Keratinocyte (primary cell): ENCODE measurements at regions not wholly inside any gene's neighbourhood (a gene's known extent, or its start where the extent isn't known, plus 50 kb on each side); places are given as distances from the start of the nearest gene placed in this dataset.

Experiments used
- DNase-seq: peaks from one replicate; pipeline ENCODE4 v3.0.0-alpha.2; 2011; ENCODE audit warnings: low read depth, missing footprints, low spot score
- FAIRE-seq: peaks from 2 replicates; lab custom pipeline; 2011; peaks lifted over from hg19 to GRCh38; lab: Jason Lieb, UNC
- H2AFZ ChIP-seq: 2 replicates; pipeline ENCODE4 v1.6.0; 2012; ENCODE audit warnings: low read length, control low read depth, inconsistent platforms; ENCODE audit not compliant: control insufficient read depth
- H3K27ac ChIP-seq: 2 replicates; pipeline ENCODE4 v1.5.1; 2011; ENCODE audit warnings: low read length; ENCODE audit not compliant: control insufficient read depth, insufficient read depth
- H3K27me3 ChIP-seq: 3 replicates; pipeline ENCODE4 v1.6.0; 2011; ENCODE audit warnings: low read length; ENCODE audit not compliant: control insufficient read depth, insufficient read depth; ENCODE audit errors: extremely low read depth
- H3K36me3 ChIP-seq, 2 experiments: 2 replicates in 1 of 2; 3 replicates in 1 of 2; pipeline ENCODE4 v1.5.1; 2011; ENCODE audit warnings: low read length in 2 of 2, mild to moderate bottlenecking in 1 of 2; ENCODE audit not compliant: control insufficient read depth in 2 of 2, insufficient read depth in 2 of 2; ENCODE audit errors: extremely low read depth in 1 of 2
- H3K4me1 ChIP-seq: 3 replicates; pipeline ENCODE4 v1.5.1; 2011; ENCODE audit warnings: low read length; ENCODE audit not compliant: control insufficient read depth, insufficient read depth; ENCODE audit errors: extremely low read depth
- H3K4me2 ChIP-seq: 3 replicates; pipeline ENCODE4 v1.6.0; 2011; ENCODE audit warnings: low read depth, low read length; ENCODE audit not compliant: control insufficient read depth, insufficient read depth; ENCODE audit errors: extremely low read depth
- H3K4me3 ChIP-seq, 3 experiments: fragments of 200-600 bp in 1 of 3; sonication (generic) in 1 of 3; 2 replicates in 2 of 3; 3 replicates in 1 of 3; pipeline ENCODE4 v1.5.1; 2011 to 2016; ENCODE audit warnings: low read length in 3 of 3, mild to moderate bottlenecking in 3 of 3, control low read depth in 2 of 3, inconsistent platforms in 1 of 3, low read depth in 1 of 3, mixed read lengths in 1 of 3, mixed run types in 1 of 3, moderate library complexity in 1 of 3; ENCODE audit not compliant: control insufficient read depth in 2 of 3, insufficient read depth in 2 of 3; ENCODE audit errors: extremely low read depth in 1 of 3
- H3K79me2 ChIP-seq: 2 replicates; pipeline ENCODE4 v1.6.0; 2012; ENCODE audit warnings: low read length; ENCODE audit not compliant: control insufficient read depth, insufficient read depth
- H3K9ac ChIP-seq: 3 replicates; pipeline ENCODE4 v1.6.0; 2011; ENCODE audit warnings: low read length; ENCODE audit not compliant: control insufficient read depth, insufficient read depth; ENCODE audit errors: extremely low read depth
- H3K9me1 ChIP-seq: 3 replicates; pipeline ENCODE4 v1.6.0; 2011; ENCODE audit warnings: low read length; ENCODE audit not compliant: control insufficient read depth, insufficient read depth; ENCODE audit errors: extremely low read depth
- H3K9me3 ChIP-seq: 2 replicates; pipeline ENCODE4 v1.5.1; 2012; ENCODE audit warnings: low read depth, low read length; ENCODE audit not compliant: control insufficient read depth
- H4K20me1 ChIP-seq: 3 replicates; pipeline ENCODE4 v1.6.0; 2011; ENCODE audit warnings: low read length; ENCODE audit not compliant: control insufficient read depth, insufficient read depth; ENCODE audit errors: extremely low read depth
- EZH2 ChIP-seq: IDR thresholded peaks from one replicate; pipeline ENCODE4 v1.6.1; 2012; ENCODE audit warnings: inconsistent platforms, mild to moderate bottlenecking, low read length, moderate library complexity
- dilution Hi-C: fragments of 300-500 bp; cut with MboI; formaldehyde crosslinking; loops from one replicate; pipeline ENCODE4 v1.7.0; 2020; ENCODE audit warnings: low sequenced_read_pairs; ENCODE audit not compliant: extremely low pct_ligation_motif_present
- TF ChIP-seq, protein P1 (sequence below), 3 experiments: IDR thresholded peaks in 1 of 3; conservative IDR thresholded peaks in 1 of 3; optimal IDR thresholded peaks in 1 of 3; 2 replicates in 2 of 3; 3 replicates in 1 of 3; pipeline versions ENCODE3 to v1.5.1; 2011; ENCODE audit warnings: low read length in 3 of 3, mild to moderate bottlenecking in 3 of 3, moderate library complexity in 2 of 3, control low read depth in 1 of 3, inconsistent platforms in 1 of 3; ENCODE audit not compliant: insufficient read depth in 2 of 3; ENCODE audit errors: extremely low read depth in 1 of 3

DNA sequence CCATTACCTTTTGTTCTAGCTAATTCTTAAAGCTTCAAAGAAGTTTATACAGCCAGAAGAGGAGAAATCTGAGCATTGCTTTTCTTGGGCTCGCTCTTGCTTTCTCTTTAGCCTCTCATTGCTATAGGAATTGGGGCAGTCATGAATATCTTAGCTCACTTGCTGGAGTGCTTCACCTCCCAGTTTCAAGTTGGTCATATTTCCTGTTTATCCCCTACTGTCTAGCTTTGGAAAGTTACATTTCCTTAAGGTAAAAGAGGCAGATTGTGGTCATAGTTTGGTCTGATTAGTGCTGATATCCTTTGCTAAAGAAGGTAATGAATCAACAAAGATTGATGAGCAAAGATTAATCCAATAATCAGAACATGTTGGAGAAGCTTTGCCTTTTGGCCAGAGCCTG lies 77.7 kb upstream of the GLI3 start:
- Histone ChIP-seq H3K27me3 (no peaks in the 10 kb centered on the region), H3K79me2 (no peaks in the 10 kb centered on the region), H3K4me3 (no peak overlapping the region), H3K9me3 (peaks cover 2% of the 10 kb centered on the region), H3K36me3 (no peaks in the 10 kb centered on the region), H2AFZ (no peak overlapping the region), H3K4me1 (peaks cover 2% of the 10 kb centered on the region), H3K27ac (no peak overlapping the region), H4K20me1 (no peaks in the 10 kb centered on the region), H3K4me2 (no peak overlapping the region), H3K9ac (no peak overlapping the region), H3K9me1 (no peaks in the 10 kb centered on the region)
- DNase-seq (no peak), FAIRE-seq (no peak)
- TF ChIP-seq, protein P1, sequence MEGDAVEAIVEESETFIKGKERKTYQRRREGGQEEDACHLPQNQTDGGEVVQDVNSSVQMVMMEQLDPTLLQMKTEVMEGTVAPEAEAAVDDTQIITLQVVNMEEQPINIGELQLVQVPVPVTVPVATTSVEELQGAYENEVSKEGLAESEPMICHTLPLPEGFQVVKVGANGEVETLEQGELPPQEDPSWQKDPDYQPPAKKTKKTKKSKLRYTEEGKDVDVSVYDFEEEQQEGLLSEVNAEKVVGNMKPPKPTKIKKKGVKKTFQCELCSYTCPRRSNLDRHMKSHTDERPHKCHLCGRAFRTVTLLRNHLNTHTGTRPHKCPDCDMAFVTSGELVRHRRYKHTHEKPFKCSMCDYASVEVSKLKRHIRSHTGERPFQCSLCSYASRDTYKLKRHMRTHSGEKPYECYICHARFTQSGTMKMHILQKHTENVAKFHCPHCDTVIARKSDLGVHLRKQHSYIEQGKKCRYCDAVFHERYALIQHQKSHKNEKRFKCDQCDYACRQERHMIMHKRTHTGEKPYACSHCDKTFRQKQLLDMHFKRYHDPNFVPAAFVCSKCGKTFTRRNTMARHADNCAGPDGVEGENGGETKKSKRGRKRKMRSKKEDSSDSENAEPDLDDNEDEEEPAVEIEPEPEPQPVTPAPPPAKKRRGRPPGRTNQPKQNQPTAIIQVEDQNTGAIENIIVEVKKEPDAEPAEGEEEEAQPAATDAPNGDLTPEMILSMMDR (optimal IDR thresholded peaks at IDR 0.05 in 1 of 3, IDR thresholded peaks at IDR 0.05 in 1 of 3, conservative IDR thresholded peaks at IDR 0.05 in 1 of 3; ENCODE audit: extremely low read depth in 1 of 3, insufficient read depth in 2 of 3, low read length in 3 of 3), result no peak
- TF ChIP-seq EZH2, result no peak
- dilution Hi-C loops, result no loop called here

DNA sequence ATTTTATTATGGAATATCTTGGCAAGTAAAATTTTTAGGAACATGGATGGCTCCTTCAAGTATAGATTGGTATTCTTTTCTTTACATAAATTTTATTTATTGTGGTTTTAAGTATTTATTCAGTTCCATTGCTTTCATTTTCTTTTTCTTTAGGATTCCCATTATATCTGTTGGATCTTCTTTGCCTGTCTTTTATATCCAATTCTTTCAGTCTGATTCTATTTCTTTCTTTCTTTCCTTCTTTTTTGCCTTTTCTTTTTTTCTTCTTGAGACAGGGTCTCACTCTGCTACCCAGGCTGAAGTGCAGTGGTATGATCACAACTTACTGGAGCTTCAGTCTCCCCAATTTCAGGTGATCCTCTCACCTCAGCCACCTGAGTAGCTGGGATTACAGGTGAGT lies 74.2 kb upstream of the GLI3 start:
- Histone ChIP-seq H3K27me3 (no peaks in the 10 kb centered on the region), H3K36me3 (no peaks in the 10 kb centered on the region), H3K27ac (no peak overlapping the region), H3K9me1 (no peaks in the 10 kb centered on the region), H3K9ac (no peak overlapping the region), H3K4me1 (no peaks in the 10 kb centered on the region), H3K9me3 (peaks cover 2% of the 10 kb centered on the region), H4K20me1 (no peaks in the 10 kb centered on the region), H3K4me2 (no peak overlapping the region), H3K4me3 (no peak overlapping the region), H2AFZ (no peak overlapping the region), H3K79me2 (no peaks in the 10 kb centered on the region)
- no peak for TF ChIP-seq EZH2
- TF ChIP-seq, protein P1 (optimal IDR thresholded peaks at IDR 0.05 in 1 of 3, IDR thresholded peaks at IDR 0.05 in 1 of 3, conservative IDR thresholded peaks at IDR 0.05 in 1 of 3; ENCODE audit: extremely low read depth in 1 of 3, insufficient read depth in 2 of 3, low read length in 3 of 3), result no peak
- no peak for DNase-seq
- dilution Hi-C loops, result no loop called here
- FAIRE-seq, result no peak
